Neural cell (in vitro differentiated cells): ENCODE measurements at regions not wholly inside any gene's neighbourhood (a gene's known extent, or its start where the extent isn't known, plus 50 kb on each side); places are given as distances from the start of the nearest gene placed in this dataset.

Experiments used
- H2AFZ ChIP-seq: fragments of 200-600, 300-800 bp; sonication (generic), shearing (Covaris generic); 2 replicates; pipeline ENCODE4 v1.6.0; 2014; ENCODE audit warnings: low read depth, mild to moderate bottlenecking, antibody characterized with exemption, low read length, moderate library complexity
- H3F3A ChIP-seq: fragments of 200-600 bp; shearing (Covaris generic); 2 replicates; pipeline ENCODE4 v1.6.1; 2016; ENCODE audit warnings: mild to moderate bottlenecking, moderate library complexity, mixed read lengths, antibody characterized with exemption, low read length; ENCODE audit not compliant: insufficient read depth, poor library complexity, severe bottlenecking
- H3K27ac ChIP-seq: fragments of 200-600, 300-800 bp; sonication (generic), shearing (Covaris generic); 2 replicates; pipeline ENCODE4 v1.5.1; 2014; ENCODE audit warnings: mild to moderate bottlenecking, low read length, moderate library complexity
- H3K27me3 ChIP-seq: fragments of 300-800, 200-600 bp; sonication (generic), shearing (Covaris generic); 2 replicates; pipeline ENCODE4 v1.6.0; 2014; ENCODE audit warnings: mild to moderate bottlenecking, low read depth, low read length, moderate library complexity; ENCODE audit not compliant: insufficient read depth
- H3K36me3 ChIP-seq: fragments of 300-800, 200-600 bp; sonication (generic), shearing (Covaris generic); 2 replicates; pipeline ENCODE4 v1.5.1; 2014; ENCODE audit warnings: mild to moderate bottlenecking, antibody characterized with exemption, low read length, moderate library complexity; ENCODE audit not compliant: insufficient read depth
- H3K4me2 ChIP-seq: fragments of 300-800, 200-600 bp; sonication (generic), shearing (Covaris generic); 2 replicates; pipeline ENCODE4 v1.6.0; 2014; ENCODE audit warnings: mild to moderate bottlenecking, low read length
- H3K4me3 ChIP-seq: fragments of 300-800, 200-600 bp; sonication (generic), shearing (Covaris generic); 2 replicates; pipeline ENCODE4 v1.5.1; 2014; ENCODE audit warnings: mild to moderate bottlenecking, low read length, moderate library complexity
- H3K79me2 ChIP-seq: fragments of 200-600 bp; shearing (Covaris generic); replicated peaks from 2 replicates; pipeline ENCODE4 v1.6.0; 2014; ENCODE audit warnings: mild to moderate bottlenecking, low read length, moderate library complexity; ENCODE audit not compliant: insufficient read depth
- H3K9ac ChIP-seq: fragments of 300-800, 200-600 bp; sonication (generic), shearing (Covaris generic); 2 replicates; pipeline ENCODE4 v1.6.1; 2016; ENCODE audit warnings: mild to moderate bottlenecking, low read length, mixed read lengths
- H3K9me2 ChIP-seq: fragments of 200-600 bp; shearing (Covaris generic); 2 replicates; pipeline ENCODE4 v1.6.1; 2016; ENCODE audit warnings: mild to moderate bottlenecking, low read length, mixed read lengths; ENCODE audit not compliant: insufficient read depth
- H3K9me3 ChIP-seq: fragments of 200-600, 300-800 bp; sonication (generic), shearing (Covaris generic); 2 replicates; pipeline ENCODE4 v1.6.1; 2016; ENCODE audit warnings: mild to moderate bottlenecking, mixed run types, low read length, moderate library complexity, mixed read lengths
- H4K20me1 ChIP-seq: fragments of 200-600 bp; shearing (Covaris generic); 2 replicates; pipeline ENCODE4 v1.6.1; 2016; ENCODE audit warnings: mild to moderate bottlenecking, mixed run types; ENCODE audit not compliant: insufficient read depth
- CTCF ChIP-seq: fragments of 450-650 bp; IDR thresholded peaks from 2 replicates; pipeline ENCODE4 v1.5.1; 2014; ENCODE audit warnings: antibody characterized with exemption, mild to moderate bottlenecking, moderate library complexity; ENCODE audit not compliant: poor library complexity, severe bottlenecking
- EP300 ChIP-seq: fragments of 450-650 bp; conservative IDR thresholded peaks from 2 replicates; pipeline ENCODE4 v1.6.1; 2014; ENCODE audit warnings: antibody characterized with exemption, mild to moderate bottlenecking, moderate library complexity; ENCODE audit not compliant: poor library complexity, severe bottlenecking
- EZH2 ChIP-seq: fragments of 200-600, 300-800 bp; shearing (Covaris generic), sonication (generic); IDR thresholded peaks from 2 replicates; pipeline ENCODE4 v1.6.1; 2014; ENCODE audit warnings: antibody characterized with exemption, low read length, borderline replicate concordance, mild to moderate bottlenecking; ENCODE audit not compliant: insufficient read depth, poor library complexity, severe bottlenecking
- MXI1 ChIP-seq: fragments of 450-650 bp; conservative IDR thresholded peaks from 2 replicates; pipeline ENCODE4 v1.6.1; 2014; ENCODE audit warnings: antibody characterized with exemption, mild to moderate bottlenecking; ENCODE audit not compliant: poor library complexity, severe bottlenecking
- POLR2AphosphoS5 ChIP-seq: IDR thresholded peaks from 2 replicates; pipeline ENCODE4 v1.6.1; 2012
- RAD21 ChIP-seq: fragments of 450-650 bp; conservative IDR thresholded peaks from 2 replicates; pipeline ENCODE4 v1.6.1; 2014; ENCODE audit warnings: antibody characterized with exemption, mild to moderate bottlenecking, moderate library complexity
- SMC3 ChIP-seq: fragments of 450-650 bp; conservative IDR thresholded peaks from 2 replicates; pipeline ENCODE4 v1.6.1; 2014; ENCODE audit warnings: antibody characterized with exemption, mild to moderate bottlenecking, moderate library complexity; ENCODE audit not compliant: poor library complexity
- TAF1 ChIP-seq: IDR thresholded peaks from 2 replicates; pipeline ENCODE4 v1.6.1; 2012; ENCODE audit warnings: low read depth
- TF ChIP-seq, protein P1 (sequence below): IDR thresholded peaks from 2 replicates; pipeline ENCODE4 v1.6.1; 2012; ENCODE audit warnings: borderline replicate concordance

DNA sequence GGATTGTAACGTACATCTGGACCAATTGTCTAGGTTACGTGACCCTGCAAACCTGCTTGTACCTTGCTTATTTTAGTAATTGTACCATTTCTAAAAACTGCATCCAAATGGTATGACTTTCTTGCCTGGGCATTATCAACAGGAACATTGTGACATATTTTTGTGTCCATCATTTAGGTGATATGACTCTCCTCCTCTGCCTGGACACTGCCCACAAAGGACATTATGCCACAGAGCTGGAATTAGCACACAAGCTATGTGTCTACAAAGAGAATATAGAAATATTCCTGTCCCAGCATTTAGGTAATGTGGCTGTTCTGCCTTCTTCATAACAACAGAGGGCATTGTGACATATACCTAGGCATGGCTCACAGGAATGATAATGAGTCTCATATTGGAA, 1153.7 kb upstream of the AMELY start:
- Histone ChIP-seq H3K9me3 (no peaks in the 10 kb centered on the region), H3K9me2 (no peaks in the 10 kb centered on the region)
- TF ChIP-seq RAD21 = no peak
- TF ChIP-seq, protein P1, sequence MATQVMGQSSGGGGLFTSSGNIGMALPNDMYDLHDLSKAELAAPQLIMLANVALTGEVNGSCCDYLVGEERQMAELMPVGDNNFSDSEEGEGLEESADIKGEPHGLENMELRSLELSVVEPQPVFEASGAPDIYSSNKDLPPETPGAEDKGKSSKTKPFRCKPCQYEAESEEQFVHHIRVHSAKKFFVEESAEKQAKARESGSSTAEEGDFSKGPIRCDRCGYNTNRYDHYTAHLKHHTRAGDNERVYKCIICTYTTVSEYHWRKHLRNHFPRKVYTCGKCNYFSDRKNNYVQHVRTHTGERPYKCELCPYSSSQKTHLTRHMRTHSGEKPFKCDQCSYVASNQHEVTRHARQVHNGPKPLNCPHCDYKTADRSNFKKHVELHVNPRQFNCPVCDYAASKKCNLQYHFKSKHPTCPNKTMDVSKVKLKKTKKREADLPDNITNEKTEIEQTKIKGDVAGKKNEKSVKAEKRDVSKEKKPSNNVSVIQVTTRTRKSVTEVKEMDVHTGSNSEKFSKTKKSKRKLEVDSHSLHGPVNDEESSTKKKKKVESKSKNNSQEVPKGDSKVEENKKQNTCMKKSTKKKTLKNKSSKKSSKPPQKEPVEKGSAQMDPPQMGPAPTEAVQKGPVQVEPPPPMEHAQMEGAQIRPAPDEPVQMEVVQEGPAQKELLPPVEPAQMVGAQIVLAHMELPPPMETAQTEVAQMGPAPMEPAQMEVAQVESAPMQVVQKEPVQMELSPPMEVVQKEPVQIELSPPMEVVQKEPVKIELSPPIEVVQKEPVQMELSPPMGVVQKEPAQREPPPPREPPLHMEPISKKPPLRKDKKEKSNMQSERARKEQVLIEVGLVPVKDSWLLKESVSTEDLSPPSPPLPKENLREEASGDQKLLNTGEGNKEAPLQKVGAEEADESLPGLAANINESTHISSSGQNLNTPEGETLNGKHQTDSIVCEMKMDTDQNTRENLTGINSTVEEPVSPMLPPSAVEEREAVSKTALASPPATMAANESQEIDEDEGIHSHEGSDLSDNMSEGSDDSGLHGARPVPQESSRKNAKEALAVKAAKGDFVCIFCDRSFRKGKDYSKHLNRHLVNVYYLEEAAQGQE = no peak
- TF ChIP-seq EP300 = no peak
- no peak for TF ChIP-seq EZH2
- TF ChIP-seq CTCF = no peak
- TF ChIP-seq TAF1 = no peak
- no peak for TF ChIP-seq SMC3
- no peak for TF ChIP-seq MXI1
- TF ChIP-seq POLR2AphosphoS5 = no peak

GRCh38 chrY:8064500-8064899, 1152.9 kb upstream of the AMELY start:
- Histone ChIP-seq H3K27ac (no peak overlapping the region), H3K9me3 (no peaks in the 10 kb centered on the region), H3K4me2 (no peak overlapping the region), H3K9me2 (no peaks in the 10 kb centered on the region), H2AFZ (no peak overlapping the region), H3K36me3 (no peaks in the 10 kb centered on the region), H3K4me3 (no peak overlapping the region), H3K79me2 (no peaks in the 10 kb centered on the region), H3F3A (no peaks in the 10 kb centered on the region), H4K20me1 (no peaks in the 10 kb centered on the region), H3K9ac (no peak overlapping the region), H3K27me3 (no peaks in the 10 kb centered on the region)
- TF ChIP-seq SMC3 (no peak), EP300 (no peak), POLR2AphosphoS5 (no peak), MXI1 (no peak), EZH2 (no peak), RAD21 (no peak), CTCF (no peak), TAF1 (no peak)
- TF ChIP-seq, protein P1 = no peak

More for the DNA sequence above, 1153.7 kb upstream of the AMELY start:
- Histone ChIP-seq H3K4me3 (no peak overlapping the region), H3K4me2 (no peak overlapping the region), H3K36me3 (no peaks in the 10 kb centered on the region), H3K79me2 (no peaks in the 10 kb centered on the region), H2AFZ (no peak overlapping the region), H3F3A (no peaks in the 10 kb centered on the region), H4K20me1 (no peaks in the 10 kb centered on the region), H3K9ac (no peak overlapping the region), H3K27me3 (no peaks in the 10 kb centered on the region), H3K27ac (no peak overlapping the region)
